ENCODE measurements at regions not wholly inside any gene's neighbourhood (a gene's known extent, or its start where the extent isn't known, plus 50 kb on each side); places are given as distances from the start of the nearest gene placed in this dataset.
"Not testable (repeated sequence)": the region's sequence is repeated elsewhere in the genome, so short reads cannot be mapped to it uniquely, and the experiment has no call there.

DNA sequence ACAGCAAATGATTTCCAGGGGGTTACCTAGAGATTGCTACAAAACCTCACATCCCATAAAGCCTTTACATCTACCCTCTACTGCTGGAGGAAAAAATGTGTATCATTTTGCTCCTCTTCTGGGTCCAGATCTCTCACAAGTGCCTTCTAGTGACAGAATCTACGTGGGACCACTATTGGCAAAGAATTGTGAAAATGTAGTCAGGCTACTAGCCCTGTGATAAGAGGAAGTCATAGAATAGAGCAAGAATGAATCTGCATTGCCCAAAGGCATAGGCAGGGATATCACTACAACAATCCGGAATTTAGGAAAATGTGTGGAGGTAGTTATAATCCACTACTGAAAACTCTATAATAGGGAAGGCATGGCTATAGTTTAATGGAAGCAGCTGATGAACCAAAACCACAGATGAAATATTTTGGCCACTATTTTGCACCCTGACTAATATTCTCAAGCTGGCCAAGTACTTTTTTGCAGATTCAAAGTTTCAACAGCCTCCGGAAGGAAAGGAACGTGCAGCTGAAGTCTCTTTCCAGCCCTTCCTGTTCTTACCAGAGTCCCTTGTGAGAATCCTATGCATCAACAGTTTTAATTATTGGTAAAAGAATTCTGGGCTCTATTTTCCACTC, 176.8 kb downstream of the PHLDA1 start:
- Histone ChIP-seq H3K9me3 (no peaks in the 10 kb centered on the region), H3K36me3 (replicated peaks in 1 of 2; ENCODE audit: insufficient read depth in 1 of 2, low read depth in 2 of 2) (no peaks in the 10 kb centered on the region), H3K27me3 (no peaks in the 10 kb centered on the region), H3K4me3 (no peak overlapping the region), H3K27ac (no peak overlapping the region), H3K4me1 (peaks cover 4% of the 10 kb centered on the region)
- TF ChIP-seq POLR2A (IDR thresholded peaks at IDR 0.05) (no peak), CTCF (IDR thresholded peaks at IDR 0.05) (no peak)
- ATAC-seq (no peak), DNase-seq (no peak)
- intact Hi-C loops (cut with DNase I): no loop called here
- WGBS, 2 donors: 73 to 89% methylated on average over 4 of the region's 4 CpGs

- 93 to 96% methylated on average over 5 of the region's 5 CpGs for WGBS, 2 donors
- ATAC-seq; H3K27ac ChIP-seq; H3K4me1 ChIP-seq; H3K9me3 ChIP-seq; H3K4me3 ChIP-seq; DNase-seq; intact Hi-C loops (cut with DNase I); H3K27me3 ChIP-seq; H3K36me3 ChIP-seq (replicated peaks in 1 of 2; ENCODE audit: insufficient read depth in 1 of 2, low read depth in 2 of 2): not testable (repeated sequence)
These were observed 177.4 kb downstream of the PHLDA1 start for GRCh38 chr12:75854137-75854536.

DNA sequence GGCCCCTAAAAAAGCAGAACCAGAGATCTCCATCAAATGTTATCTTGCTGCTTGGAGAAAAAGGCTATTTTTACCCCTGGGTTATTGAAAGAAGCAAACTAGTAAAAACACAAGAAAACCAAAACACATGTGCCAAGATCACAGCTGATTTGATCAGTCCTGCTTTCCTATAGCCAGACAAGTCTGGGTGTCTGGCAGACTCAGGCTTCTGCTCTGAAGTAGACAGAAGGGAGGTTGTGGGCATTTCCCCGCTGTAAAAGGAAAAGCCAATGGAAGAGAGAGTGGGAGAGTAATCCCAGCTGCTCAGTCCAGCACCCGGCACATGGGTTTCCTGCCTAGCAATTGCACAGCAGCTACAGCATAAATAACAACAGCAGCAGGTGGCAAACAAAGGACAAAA, 177.9 kb downstream of the PHLDA1 start:
- Histone ChIP-seq H3K9me3 (no peaks in the 10 kb centered on the region), H3K4me1 (peaks cover 4% of the 10 kb centered on the region), H3K4me3 (no peak overlapping the region), H3K36me3 (replicated peaks in 1 of 2; ENCODE audit: insufficient read depth in 1 of 2, low read depth in 2 of 2) (no peaks in the 10 kb centered on the region), H3K27me3 (no peaks in the 10 kb centered on the region), H3K27ac (no peak overlapping the region)
- WGBS, 2 donors: 57 to 63% methylated on average over 2 of the region's 2 CpGs
- intact Hi-C loops (cut with DNase I): no loop called here
- TF ChIP-seq CTCF (IDR thresholded peaks at IDR 0.05) (no peak), POLR2A (IDR thresholded peaks at IDR 0.05) (no peak)
- DNase-seq (no peak), ATAC-seq (no peak)

DNA sequence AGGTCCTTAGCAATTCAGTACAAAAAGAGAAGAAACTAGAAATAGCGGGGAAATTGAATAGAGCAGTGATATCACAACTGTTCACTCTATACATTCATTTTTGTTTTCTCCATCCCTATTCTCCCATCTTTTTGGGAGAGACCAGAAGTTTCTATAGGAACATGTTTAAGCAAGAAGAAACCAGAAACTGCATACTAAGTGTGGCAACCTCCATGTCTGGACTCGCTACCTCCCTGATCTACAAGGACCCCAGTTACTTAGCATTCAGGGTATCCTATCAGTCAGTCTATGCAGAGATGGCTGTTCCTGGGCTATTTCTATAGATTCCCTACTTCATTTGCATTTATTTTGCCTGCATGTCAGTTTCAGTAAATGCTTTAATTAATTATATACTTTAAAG, 178.6 kb downstream of the PHLDA1 start:
- H3K9me3 ChIP-seq: no peaks in the 10 kb centered on the region
- 67 to 96% methylated on average over 2 of the region's 2 CpGs for WGBS, 2 donors
- ATAC-seq (no peak), DNase-seq (no peak)
- H3K36me3 ChIP-seq (replicated peaks in 1 of 2; ENCODE audit: insufficient read depth in 1 of 2, low read depth in 2 of 2): no peaks in the 10 kb centered on the region
- no peaks in the 10 kb centered on the region for H3K27me3 ChIP-seq
- H3K4me3 ChIP-seq: no peak overlapping the region
- H3K4me1 ChIP-seq: peaks cover 4% of the 10 kb centered on the region
- intact Hi-C loops (cut with DNase I): no loop called here
- TF ChIP-seq CTCF (IDR thresholded peaks at IDR 0.05) (no peak), POLR2A (IDR thresholded peaks at IDR 0.05) (no peak)
- no peak overlapping the region for H3K27ac ChIP-seq

- no peak for DNase-seq
- Histone ChIP-seq H3K4me1 (peaks cover 4% of the 10 kb centered on the region), H3K4me3 (no peak overlapping the region), H3K9me3 (no peaks in the 10 kb centered on the region), H3K27me3 (no peaks in the 10 kb centered on the region), H3K36me3 (replicated peaks in 1 of 2; ENCODE audit: insufficient read depth in 1 of 2, low read depth in 2 of 2) (no peaks in the 10 kb centered on the region), H3K27ac (no peak overlapping the region)
- intact Hi-C loops (cut with DNase I): no loop called here
- 93 to 97% methylated on average over 3 of the region's 3 CpGs for WGBS, 2 donors
- ATAC-seq: no peak
- no peak for TF ChIP-seq CTCF (IDR thresholded peaks at IDR 0.05)
- TF ChIP-seq POLR2A (IDR thresholded peaks at IDR 0.05): no peak
These were observed 179.4 kb downstream of the PHLDA1 start for GRCh38 chr12:75852143-75852542.

All from body of pancreas (tissue), 4 donors.